NT2/D1 (cell line): ENCODE measurements at regions not wholly inside any gene's neighbourhood (a gene's known extent, or its start where the extent isn't known, plus 50 kb on each side); places are given as distances from the start of the nearest gene placed in this dataset.

Source experiments
- SUZ12 ChIP-seq: IDR thresholded peaks from 2 replicates; pipeline ENCODE4 v1.6.1; 2011; ENCODE audit not compliant: insufficient read length, insufficient read depth; ENCODE audit errors: extremely low read depth
- ZNF274 ChIP-seq: IDR thresholded peaks from 2 replicates; pipeline ENCODE4 v1.6.1; 2011; ENCODE audit warnings: mild to moderate bottlenecking, low read depth, low read length

GRCh38 chr2:228247335-228247734 is 65.8 kb upstream of the SPHKAP start:
- no peak for TF ChIP-seq ZNF274
- no peak for TF ChIP-seq SUZ12
